IMR-90 (cell line): ENCODE measurements at regions not wholly inside any gene's neighbourhood (a gene's known extent, or its start where the extent isn't known, plus 50 kb on each side); places are given as distances from the start of the nearest gene placed in this dataset.

Experiments
- ATAC-seq: fragments of 200-7000 bp; cut with Tn5 transposase; 2 replicates; pipeline ENCODE4 v1.9.1; 2020; ENCODE audit warnings: low read depth, mild to moderate bottlenecking, moderate library complexity
- BruUV-seq: library from RNA; stranded (reverse); fragments of 400-500 nt; replicated peaks from 2 replicates; lab custom pipeline; 2021; lab: Mats Ljungman, UMichigan
- CTCF ChIA-PET: fragments of 300-600 bp; formaldehyde crosslinking; extraction: SDS; loops from one replicate; lab custom pipeline; 2021; ENCODE audit warnings: antibody characterized with exemption; lab: Yijun Ruan, JAX
- POLR2A ChIA-PET: fragments of 300-600 bp; sonication (Branson Sonifier 250); formaldehyde crosslinking; loops from one replicate; lab custom pipeline; 2022; ENCODE audit warnings: antibody characterized with exemption; ENCODE audit not compliant: unreplicated experiment; lab: Charles Lee
- DNase-seq: peaks from one replicate; pipeline ENCODE4 v3.0.0; 2013
- H2AFZ ChIP-seq: replicated peaks from 2 replicates; pipeline ENCODE3; 2013; ENCODE audit warnings: low read length, mild to moderate bottlenecking; ENCODE audit not compliant: poor library complexity
- H2AK5ac ChIP-seq: 2 replicates; pipeline ENCODE4 v1.6.1; 2013; ENCODE audit warnings: low read depth, low read length, inconsistent platforms
- H2AK9ac ChIP-seq: replicated peaks from 2 replicates; pipeline ENCODE3; 2013; ENCODE audit warnings: mild to moderate bottlenecking, low read depth, low read length, moderate library complexity; ENCODE audit not compliant: poor library complexity
- H2BK120ac ChIP-seq: 2 replicates; pipeline ENCODE4 v1.6.1; 2013; ENCODE audit warnings: low read depth, low read length, inconsistent platforms
- H2BK15ac ChIP-seq: 3 replicates; pipeline ENCODE4 v1.6.1; 2013; ENCODE audit warnings: low read depth, low read length, inconsistent platforms
- H2BK20ac ChIP-seq: 2 replicates; pipeline ENCODE4 v1.6.1; 2013; ENCODE audit warnings: low read depth, mild to moderate bottlenecking, inconsistent platforms, low read length, moderate library complexity
- H2BK5ac ChIP-seq: 2 replicates; pipeline ENCODE4 v1.6.1; 2013; ENCODE audit warnings: mild to moderate bottlenecking, low read depth, low read length, inconsistent platforms; ENCODE audit not compliant: poor library complexity, severe bottlenecking
- H3K14ac ChIP-seq: replicated peaks from 2 replicates; pipeline ENCODE4 v1.6.1; 2013; ENCODE audit warnings: low read depth, low read length, inconsistent platforms
- H3K18ac ChIP-seq: 2 replicates; pipeline ENCODE4 v1.6.1; 2013; ENCODE audit warnings: low read depth, low read length, control low read depth
- H3K23ac ChIP-seq: 2 replicates; pipeline ENCODE4 v1.6.1; 2013; ENCODE audit warnings: low read depth, low read length, inconsistent platforms
- H3K27ac ChIP-seq: 2 replicates; pipeline ENCODE4 v1.5.1; 2013; ENCODE audit warnings: mild to moderate bottlenecking, control low read depth, low read length; ENCODE audit not compliant: insufficient read depth
- H3K27me3 ChIP-seq: 2 replicates; pipeline ENCODE4 v1.6.1; 2013; ENCODE audit warnings: low read length; ENCODE audit not compliant: control insufficient read depth, insufficient read depth
- H3K36me3 ChIP-seq: 2 replicates; pipeline ENCODE4 v1.6.1; 2013; ENCODE audit warnings: low read length, mixed read lengths; ENCODE audit not compliant: control insufficient read depth, insufficient read depth
- H3K4ac ChIP-seq: 2 replicates; pipeline ENCODE4 v1.6.1; 2013; ENCODE audit warnings: low read depth, low read length, inconsistent platforms
- H3K4me1 ChIP-seq: 2 replicates; pipeline ENCODE4 v1.6.1; 2013; ENCODE audit warnings: low read length, mixed read lengths; ENCODE audit not compliant: control insufficient read depth, insufficient read depth
- H3K4me2 ChIP-seq: 2 replicates; pipeline ENCODE4 v1.6.1; 2013; ENCODE audit warnings: low read depth, mild to moderate bottlenecking, control low read depth, low read length, moderate library complexity
- H3K4me3 ChIP-seq: 2 replicates; pipeline ENCODE4 v1.5.1; 2013; ENCODE audit warnings: low read depth, mild to moderate bottlenecking, control low read depth, low read length, moderate library complexity; ENCODE audit not compliant: insufficient read depth
- H3K56ac ChIP-seq: 2 replicates; pipeline ENCODE4 v1.6.1; 2013; ENCODE audit warnings: low read length, inconsistent platforms; ENCODE audit not compliant: insufficient read depth; ENCODE audit errors: extremely low read depth
- H3K79me1 ChIP-seq, 2 experiments: 2 replicates each; pipeline ENCODE4 v1.6.1; 2013; ENCODE audit warnings: low read length in 2 of 2, inconsistent platforms in 1 of 2, low read depth in 1 of 2
- H3K9ac ChIP-seq: 2 replicates; pipeline ENCODE4 v1.6.1; 2013; ENCODE audit warnings: low read depth, low read length, control low read depth
- H3K9me1 ChIP-seq: 2 replicates; pipeline ENCODE4 v1.6.1; 2013; ENCODE audit warnings: low read length, inconsistent platforms; ENCODE audit not compliant: insufficient read depth
- H3K9me3 ChIP-seq: 2 replicates; pipeline ENCODE4 v1.6.1; 2013; ENCODE audit warnings: low read length; ENCODE audit not compliant: control insufficient read depth, insufficient read depth
- H4K20me1 ChIP-seq: 2 replicates; pipeline ENCODE4 v1.6.1; 2013; ENCODE audit warnings: low read length, inconsistent platforms; ENCODE audit not compliant: insufficient read depth
- H4K5ac ChIP-seq: 2 replicates; pipeline ENCODE4 v1.6.1; 2013; ENCODE audit warnings: mild to moderate bottlenecking, low read depth, low read length, control low read depth
- H4K8ac ChIP-seq, 2 experiments: 2 replicates each; pipeline ENCODE4 v1.6.1; 2013; ENCODE audit warnings: low read depth in 2 of 2, low read length in 2 of 2, control low read depth in 1 of 2, inconsistent platforms in 1 of 2
- H4K91ac ChIP-seq: 2 replicates; pipeline ENCODE4 v1.6.1; 2013; ENCODE audit warnings: low read depth, low read length, inconsistent platforms; ENCODE audit not compliant: insufficient read depth
- BHLHE40 ChIP-seq: fragments of 150-350 bp; IDR thresholded peaks from 2 replicates; pipeline ENCODE4 v1.6.1; 2016; ENCODE audit warnings: mild to moderate bottlenecking, low read depth, low read length
- CTCF ChIP-seq: conservative IDR thresholded peaks from 2 replicates; pipeline ENCODE4 v1.5.1; 2012; ENCODE audit warnings: mild to moderate bottlenecking, low read depth, low read length, improper control_type of control experiment
- ELK1 ChIP-seq: fragments of 150-350 bp; IDR thresholded peaks from 2 replicates; pipeline ENCODE4 v1.6.1; 2016; ENCODE audit warnings: low read depth, mild to moderate bottlenecking, low read length, moderate library complexity, borderline replicate concordance
- MAZ ChIP-seq: IDR thresholded peaks from 2 replicates; pipeline ENCODE4 v1.6.1; 2012; ENCODE audit warnings: low read depth, mild to moderate bottlenecking, low read length, improper control_type of control experiment, moderate library complexity, borderline replicate concordance
- NFE2L2 ChIP-seq: fragments of 150-350 bp; IDR thresholded peaks from 2 replicates; pipeline ENCODE4 v1.6.1; 2016; ENCODE audit warnings: low read depth, mild to moderate bottlenecking, low read length
- RAD21 ChIP-seq: IDR thresholded peaks from 2 replicates; pipeline ENCODE4 v1.6.1; 2012; ENCODE audit warnings: low read length, improper control_type of control experiment
- RCOR1 ChIP-seq: IDR thresholded peaks from 2 replicates; pipeline ENCODE4 v1.6.1; 2012; ENCODE audit warnings: mild to moderate bottlenecking, low read length, improper control_type of control experiment; ENCODE audit not compliant: insufficient replicate concordance
- RFX5 ChIP-seq: IDR thresholded peaks from 2 replicates; pipeline ENCODE4 v1.8.0; 2012; ENCODE audit warnings: low read depth, mild to moderate bottlenecking, low read length, moderate library complexity
- SMC3 ChIP-seq: fragments of 150-350 bp; IDR thresholded peaks from 2 replicates; pipeline ENCODE4 v1.6.1; 2016; ENCODE audit warnings: low read depth, mild to moderate bottlenecking, antibody characterized with exemption, low read length, moderate library complexity
- WGBS, 2 experiments: methylation state at CpG; one replicate each; pipeline versions ENCODE4 v1.1.5 to v1.1.7; 2013; ENCODE audit warnings: missing lambda C conversion rate in 2 of 2; ENCODE audit not compliant: insufficient read length in 1 of 2; ENCODE audit errors: extremely low coverage in 2 of 2; 5-methylcytosine and 5-hydroxymethylcytosine counted together
- dilution Hi-C: fragments of 300-500 bp; cut with HindIII; formaldehyde crosslinking; loops from one replicate; pipeline ENCODE4 v1.14.3; 2018; ENCODE audit warnings: low sequenced_read_pairs; ENCODE audit not compliant: unreplicated experiment
- in situ Hi-C: fragments of 300-500 bp; cut with MboI; formaldehyde crosslinking; loops from 3 replicates; pipeline ENCODE4 v1.14.3; 2019; ENCODE audit warnings: low sequenced_read_pairs, inconsistent platforms, mixed read lengths
- intact Hi-C: fragments of 100-400 bp; cut with micrococcal nuclease; formaldehyde crosslinking; loops from 2 replicates; pipeline ENCODE4 v1.10.0; 2022

GRCh38 chr3:22453906-22454535 lies 703.0 kb upstream of the ZNF385D start:
- Histone ChIP-seq H3K4me3 (no peak overlapping the region), H2BK5ac (no peak overlapping the region), H2BK15ac (no peak overlapping the region), H3K4me1 (no peaks in the 10 kb centered on the region), H4K5ac (no peak overlapping the region), H3K9me3 (no peaks in the 10 kb centered on the region; the same call in 1 of the 2 replicates), H3K9ac (no peak overlapping the region), H3K56ac (no peak overlapping the region), H3K36me3 (no peaks in the 10 kb centered on the region), H4K91ac (no peak overlapping the region), H3K27ac (no peak overlapping the region), H3K9me1 (no peaks in the 10 kb centered on the region), H3K4ac (no peak overlapping the region), H2AK5ac (no peak overlapping the region), H2BK120ac (no peak overlapping the region), H3K14ac (no peak overlapping the region), H3K4me2 (no peak overlapping the region), H4K20me1 (no peaks in the 10 kb centered on the region), H2BK20ac (no peak overlapping the region), H3K79me1 (no peaks in the 10 kb centered on the region), H2AFZ (no peak overlapping the region), H3K23ac (no peak overlapping the region), H2AK9ac (no peak overlapping the region), H3K18ac (no peak overlapping the region), H3K27me3 (no peaks in the 10 kb centered on the region), H4K8ac (no peak overlapping the region)
- no CpG with 5 or more reads among the region's 1 CpG for WGBS, 2 experiments
- DNase-seq, result no peak
- TF ChIP-seq BHLHE40 (no peak), RFX5 (no peak), CTCF (no peak), RAD21 (no peak), ELK1 (no peak), NFE2L2 (no peak), SMC3 (no peak), MAZ (no peak), RCOR1 (no peak)
- in situ Hi-C loops, result no loop called here
- POLR2A ChIA-PET, result no interaction called here
- BruUV-seq, result no TSS peak
- no peak for ATAC-seq
- intact Hi-C loops, result no loop called here
- CTCF ChIA-PET, result no interaction called here
- dilution Hi-C loops, result no loop called here
